IMR-90 (cell line): ENCODE measurements at regions not wholly inside any gene's neighbourhood (a gene's known extent, or its start where the extent isn't known, plus 50 kb on each side); places are given as distances from the start of the nearest gene placed in this dataset.
A peak's percentile ranks its signal among the peaks of the same experiment; 100 is the strongest.

Source experiments
- ATAC-seq: fragments of 200-7000 bp; cut with Tn5 transposase; 2 replicates; pipeline ENCODE4 v1.9.1; 2020; ENCODE audit warnings: low read depth, mild to moderate bottlenecking, moderate library complexity
- BruUV-seq: library from RNA; stranded (reverse); fragments of 400-500 nt; replicated peaks from 2 replicates; lab custom pipeline; 2021; lab: Mats Ljungman, UMichigan
- CTCF ChIA-PET: fragments of 300-600 bp; formaldehyde crosslinking; extraction: SDS; loops from one replicate; lab custom pipeline; 2021; ENCODE audit warnings: antibody characterized with exemption; lab: Yijun Ruan, JAX
- POLR2A ChIA-PET: fragments of 300-600 bp; sonication (Branson Sonifier 250); formaldehyde crosslinking; loops from one replicate; lab custom pipeline; 2022; ENCODE audit warnings: antibody characterized with exemption; ENCODE audit not compliant: unreplicated experiment; lab: Charles Lee
- DNase-seq: peaks from one replicate; pipeline ENCODE4 v3.0.0; 2013
- H2AFZ ChIP-seq: replicated peaks from 2 replicates; pipeline ENCODE3; 2013; ENCODE audit warnings: low read length, mild to moderate bottlenecking; ENCODE audit not compliant: poor library complexity
- H2AK5ac ChIP-seq: 2 replicates; pipeline ENCODE4 v1.6.1; 2013; ENCODE audit warnings: low read depth, low read length, inconsistent platforms
- H2AK9ac ChIP-seq: replicated peaks from 2 replicates; pipeline ENCODE3; 2013; ENCODE audit warnings: mild to moderate bottlenecking, low read depth, low read length, moderate library complexity; ENCODE audit not compliant: poor library complexity
- H2BK120ac ChIP-seq: 2 replicates; pipeline ENCODE4 v1.6.1; 2013; ENCODE audit warnings: low read depth, low read length, inconsistent platforms
- H2BK15ac ChIP-seq: 3 replicates; pipeline ENCODE4 v1.6.1; 2013; ENCODE audit warnings: low read depth, low read length, inconsistent platforms
- H2BK20ac ChIP-seq: 2 replicates; pipeline ENCODE4 v1.6.1; 2013; ENCODE audit warnings: low read depth, mild to moderate bottlenecking, inconsistent platforms, low read length, moderate library complexity
- H2BK5ac ChIP-seq: 2 replicates; pipeline ENCODE4 v1.6.1; 2013; ENCODE audit warnings: mild to moderate bottlenecking, low read depth, low read length, inconsistent platforms; ENCODE audit not compliant: poor library complexity, severe bottlenecking
- H3K14ac ChIP-seq: replicated peaks from 2 replicates; pipeline ENCODE4 v1.6.1; 2013; ENCODE audit warnings: low read depth, low read length, inconsistent platforms
- H3K18ac ChIP-seq: 2 replicates; pipeline ENCODE4 v1.6.1; 2013; ENCODE audit warnings: low read depth, low read length, control low read depth
- H3K23ac ChIP-seq: 2 replicates; pipeline ENCODE4 v1.6.1; 2013; ENCODE audit warnings: low read depth, low read length, inconsistent platforms
- H3K27ac ChIP-seq: 2 replicates; pipeline ENCODE4 v1.5.1; 2013; ENCODE audit warnings: mild to moderate bottlenecking, control low read depth, low read length; ENCODE audit not compliant: insufficient read depth
- H3K27me3 ChIP-seq: 2 replicates; pipeline ENCODE4 v1.6.1; 2013; ENCODE audit warnings: low read length; ENCODE audit not compliant: control insufficient read depth, insufficient read depth
- H3K36me3 ChIP-seq: 2 replicates; pipeline ENCODE4 v1.6.1; 2013; ENCODE audit warnings: low read length, mixed read lengths; ENCODE audit not compliant: control insufficient read depth, insufficient read depth
- H3K4ac ChIP-seq: 2 replicates; pipeline ENCODE4 v1.6.1; 2013; ENCODE audit warnings: low read depth, low read length, inconsistent platforms
- H3K4me1 ChIP-seq: 2 replicates; pipeline ENCODE4 v1.6.1; 2013; ENCODE audit warnings: low read length, mixed read lengths; ENCODE audit not compliant: control insufficient read depth, insufficient read depth
- H3K4me2 ChIP-seq: 2 replicates; pipeline ENCODE4 v1.6.1; 2013; ENCODE audit warnings: low read depth, mild to moderate bottlenecking, control low read depth, low read length, moderate library complexity
- H3K4me3 ChIP-seq: 2 replicates; pipeline ENCODE4 v1.5.1; 2013; ENCODE audit warnings: low read depth, mild to moderate bottlenecking, control low read depth, low read length, moderate library complexity; ENCODE audit not compliant: insufficient read depth
- H3K56ac ChIP-seq: 2 replicates; pipeline ENCODE4 v1.6.1; 2013; ENCODE audit warnings: low read length, inconsistent platforms; ENCODE audit not compliant: insufficient read depth; ENCODE audit errors: extremely low read depth
- H3K79me1 ChIP-seq, 2 experiments: 2 replicates each; pipeline ENCODE4 v1.6.1; 2013; ENCODE audit warnings: low read length in 2 of 2, inconsistent platforms in 1 of 2, low read depth in 1 of 2
- H3K9ac ChIP-seq: 2 replicates; pipeline ENCODE4 v1.6.1; 2013; ENCODE audit warnings: low read depth, low read length, control low read depth
- H3K9me1 ChIP-seq: 2 replicates; pipeline ENCODE4 v1.6.1; 2013; ENCODE audit warnings: low read length, inconsistent platforms; ENCODE audit not compliant: insufficient read depth
- H3K9me3 ChIP-seq: 2 replicates; pipeline ENCODE4 v1.6.1; 2013; ENCODE audit warnings: low read length; ENCODE audit not compliant: control insufficient read depth, insufficient read depth
- H4K20me1 ChIP-seq: 2 replicates; pipeline ENCODE4 v1.6.1; 2013; ENCODE audit warnings: low read length, inconsistent platforms; ENCODE audit not compliant: insufficient read depth
- H4K5ac ChIP-seq: 2 replicates; pipeline ENCODE4 v1.6.1; 2013; ENCODE audit warnings: mild to moderate bottlenecking, low read depth, low read length, control low read depth
- H4K8ac ChIP-seq, 2 experiments: 2 replicates each; pipeline ENCODE4 v1.6.1; 2013; ENCODE audit warnings: low read depth in 2 of 2, low read length in 2 of 2, control low read depth in 1 of 2, inconsistent platforms in 1 of 2
- H4K91ac ChIP-seq: 2 replicates; pipeline ENCODE4 v1.6.1; 2013; ENCODE audit warnings: low read depth, low read length, inconsistent platforms; ENCODE audit not compliant: insufficient read depth
- ELK1 ChIP-seq: fragments of 150-350 bp; IDR thresholded peaks from 2 replicates; pipeline ENCODE4 v1.6.1; 2016; ENCODE audit warnings: low read depth, mild to moderate bottlenecking, low read length, moderate library complexity, borderline replicate concordance
- MAZ ChIP-seq: IDR thresholded peaks from 2 replicates; pipeline ENCODE4 v1.6.1; 2012; ENCODE audit warnings: low read depth, mild to moderate bottlenecking, low read length, improper control_type of control experiment, moderate library complexity, borderline replicate concordance
- POLR2A ChIP-seq: IDR thresholded peaks from 2 replicates; pipeline ENCODE4 v1.6.1; 2012; ENCODE audit warnings: mild to moderate bottlenecking, low read depth, low read length
- RCOR1 ChIP-seq: IDR thresholded peaks from 2 replicates; pipeline ENCODE4 v1.6.1; 2012; ENCODE audit warnings: mild to moderate bottlenecking, low read length, improper control_type of control experiment; ENCODE audit not compliant: insufficient replicate concordance
- SMC3 ChIP-seq: fragments of 150-350 bp; IDR thresholded peaks from 2 replicates; pipeline ENCODE4 v1.6.1; 2016; ENCODE audit warnings: low read depth, mild to moderate bottlenecking, antibody characterized with exemption, low read length, moderate library complexity
- USF2 ChIP-seq: fragments of 150-350 bp; IDR thresholded peaks from 2 replicates; pipeline ENCODE4 v1.6.1; 2017; ENCODE audit warnings: mild to moderate bottlenecking, antibody characterized with exemption, low read length, low read depth
- WGBS, 2 experiments: methylation state at CpG; one replicate each; pipeline versions ENCODE4 v1.1.5 to v1.1.7; 2013; ENCODE audit warnings: missing lambda C conversion rate in 2 of 2; ENCODE audit not compliant: insufficient read length in 1 of 2; ENCODE audit errors: extremely low coverage in 2 of 2; 5-methylcytosine and 5-hydroxymethylcytosine counted together
- dilution Hi-C: fragments of 300-500 bp; cut with HindIII; formaldehyde crosslinking; loops from one replicate; pipeline ENCODE4 v1.14.3; 2018; ENCODE audit warnings: low sequenced_read_pairs; ENCODE audit not compliant: unreplicated experiment
- in situ Hi-C: fragments of 300-500 bp; cut with MboI; formaldehyde crosslinking; loops from 3 replicates; pipeline ENCODE4 v1.14.3; 2019; ENCODE audit warnings: low sequenced_read_pairs, inconsistent platforms, mixed read lengths
- intact Hi-C: fragments of 100-400 bp; cut with micrococcal nuclease; formaldehyde crosslinking; loops from 2 replicates; pipeline ENCODE4 v1.10.0; 2022

GRCh38 chr10:78980354-78980753, 88.4 kb upstream of the ZMIZ1 start:
- H4K91ac ChIP-seq, result 0 out of 2 replicates have a peak overlapping the region, but pooled peaks have one; percentile 11
- peak overlapping the region; percentile 43 for H2AFZ ChIP-seq
- in situ Hi-C loops, result no loop called here
- peak overlapping the region; percentile 35; the same call in 1 of the 3 replicates for H2BK15ac ChIP-seq
- no peaks in the 10 kb centered on the region for H3K9me3 ChIP-seq
- no peak overlapping the region for H4K8ac ChIP-seq
- intact Hi-C loops, result no loop called here
- H3K27ac ChIP-seq, result no peak overlapping the region
- H3K27me3 ChIP-seq, result peaks cover 10% of the 10 kb centered on the region
- H2BK20ac ChIP-seq, result no peak overlapping the region
- no peaks in the 10 kb centered on the region for H3K36me3 ChIP-seq
- peaks cover 0 to 9% of the 10 kb centered on the region in 2 experiments; a peak in 1 of 4 replicates for H3K79me1 ChIP-seq
- no peak overlapping the region for H3K23ac ChIP-seq
- H3K4me2 ChIP-seq, result no peak overlapping the region
- CTCF ChIA-PET, result interaction anchor here (1.4 kb wide), 1 partner anchor 125 kb away, joined by 4 read pairs; no protein-coding TSS in a partner anchor
- BruUV-seq, result no TSS peak
- no peak overlapping the region for H2BK120ac ChIP-seq
- H3K4me3 ChIP-seq, result no peak overlapping the region
- no peak overlapping the region for H3K56ac ChIP-seq
- peaks cover 17% of the 10 kb centered on the region for H3K9me1 ChIP-seq
- no peak for DNase-seq
- dilution Hi-C loops, result no loop called here
- H4K5ac ChIP-seq, result no peak overlapping the region
- POLR2A ChIA-PET, result no interaction called here
- ATAC-seq, result no peak
- H3K18ac ChIP-seq, result no peak overlapping the region
- H3K14ac ChIP-seq, result no peak overlapping the region
- no peak overlapping the region for H3K9ac ChIP-seq
- H2AK5ac ChIP-seq, result peak overlapping the region; percentile 48; the same call in 1 of the 2 replicates
- H4K20me1 ChIP-seq, result no peaks in the 10 kb centered on the region
- WGBS, 2 experiments, result 74% methylated on average over 3 of the region's 9 CpGs; no CpG with 5 or more reads in 1 of the 2 experiments
- peaks cover 13% of the 10 kb centered on the region for H3K4me1 ChIP-seq
- no peak overlapping the region for H2AK9ac ChIP-seq
- no peak overlapping the region for H2BK5ac ChIP-seq
- TF ChIP-seq MAZ (no peak), RCOR1 (no peak), USF2 (no peak), POLR2A (no peak), SMC3 (no peak), ELK1 (no peak)
- peak overlapping the region; percentile 45 for H3K4ac ChIP-seq
